Globus pallidus (tissue), 1 donor: ENCODE measurements at regions not wholly inside any gene's neighbourhood (a gene's known extent, or its start where the extent isn't known, plus 50 kb on each side); places are given as distances from the start of the nearest gene placed in this dataset.

ENCODE experiments used
- DNase-seq: peaks from one replicate; pipeline ENCODE4 v3.0.0-alpha.2; 2015; ENCODE audit warnings: low spot score

GRCh38 chr18:6650127-6650507, 79.4 kb upstream of the ARHGAP28 start:
- no peak for DNase-seq

DNA sequence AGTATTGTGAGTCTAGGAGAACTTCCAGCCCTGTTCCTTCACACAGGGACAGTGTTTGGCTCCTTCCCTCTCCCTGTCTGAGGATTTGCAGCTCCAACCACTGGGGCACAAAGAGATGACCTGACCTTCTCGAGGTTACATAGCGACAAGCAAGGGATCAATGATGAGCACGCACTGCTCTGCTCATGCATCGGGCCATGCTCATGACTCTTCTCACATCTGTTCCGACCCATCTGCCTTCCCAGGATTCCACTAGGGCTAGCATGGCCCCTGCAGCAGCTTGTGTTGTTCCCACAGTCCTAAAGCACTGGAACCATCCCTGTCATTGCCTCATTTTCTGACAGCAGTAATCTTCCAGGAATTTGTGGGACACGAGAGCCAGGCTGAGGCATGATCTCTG, 78.8 kb upstream of the ARHGAP28 start:
- DNase-seq: no peak

GRCh38 chr18:6652098-6652497, 77.4 kb upstream of the ARHGAP28 start:
- no peak for DNase-seq

- DNase-seq: no peak
These were observed 75.6 kb upstream of the ARHGAP28 start for GRCh38 chr18:6653880-6654279.

DNA sequence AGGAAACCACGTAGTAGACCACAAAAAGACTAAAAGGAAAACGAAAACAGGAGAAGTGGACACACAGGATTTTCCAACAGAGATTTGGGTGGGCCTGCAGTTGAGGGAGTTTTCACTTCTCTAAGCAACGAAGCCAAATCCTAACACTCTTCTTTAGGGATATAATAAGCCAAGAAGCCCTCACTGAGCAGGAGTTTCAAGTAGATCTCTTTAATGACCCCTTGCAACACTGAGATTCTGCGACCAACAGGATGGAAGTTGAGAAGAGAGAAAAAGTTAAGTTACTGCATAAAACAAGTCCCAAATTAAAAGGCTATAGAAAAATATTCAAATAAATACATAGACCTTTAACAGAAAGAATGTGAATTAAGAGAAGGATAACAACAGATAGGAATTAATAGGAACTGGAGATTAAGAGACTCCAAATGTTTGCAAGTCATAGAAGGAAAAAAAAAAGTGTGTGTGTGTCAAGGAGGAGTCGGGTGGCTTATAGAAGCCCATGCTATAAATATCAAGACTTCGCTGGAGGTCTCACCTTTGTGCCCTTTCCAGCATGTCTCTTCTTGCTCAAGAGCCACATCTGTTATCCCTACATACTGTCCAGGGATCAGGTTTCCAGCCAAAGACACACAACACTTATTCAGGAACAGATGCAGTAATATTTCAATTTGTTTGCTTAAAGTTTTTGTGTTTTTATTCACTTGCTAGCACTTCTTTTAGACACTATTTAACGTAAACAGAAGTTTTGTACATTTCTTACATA, 69.4 kb upstream of the ARHGAP28 start:
- DNase-seq: no peak

DNA sequence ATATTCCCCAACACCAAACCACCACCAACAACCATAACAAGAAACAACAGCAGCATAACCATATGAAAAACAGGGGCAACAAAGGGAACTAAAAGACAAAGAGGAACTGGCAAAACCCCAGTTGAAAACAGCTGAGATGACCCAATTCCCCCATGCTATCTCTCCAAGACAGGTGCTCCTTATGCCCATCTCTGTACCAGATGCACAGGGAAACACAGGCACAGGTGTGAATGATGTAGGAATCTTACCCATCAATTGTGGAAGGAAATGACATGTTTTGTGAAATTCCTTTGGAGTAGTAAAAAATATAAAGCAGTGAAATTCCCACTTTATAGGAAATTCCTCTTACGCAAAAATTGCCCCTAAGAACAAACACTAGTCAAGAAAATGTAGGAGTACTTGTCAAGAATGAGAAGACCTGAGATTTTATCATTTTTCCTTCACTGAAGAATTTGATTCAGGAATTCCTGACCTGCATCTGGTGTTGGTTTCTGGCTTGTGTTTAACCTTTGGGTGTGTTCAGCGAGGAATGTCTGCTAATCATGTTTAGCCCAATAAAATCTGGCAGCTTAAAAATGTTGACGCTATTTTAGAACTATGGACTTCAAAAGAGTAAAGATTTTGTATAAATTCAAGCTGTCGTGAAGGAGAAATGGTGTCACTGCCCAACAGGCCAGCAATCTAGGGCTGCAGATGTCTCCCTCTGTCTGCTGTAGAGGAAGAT, 67.7 kb upstream of the ARHGAP28 start:
- DNase-seq: no peak

GRCh38 chr18:6666012-6666685, 63.4 kb upstream of the ARHGAP28 start:
- no peak for DNase-seq

DNA sequence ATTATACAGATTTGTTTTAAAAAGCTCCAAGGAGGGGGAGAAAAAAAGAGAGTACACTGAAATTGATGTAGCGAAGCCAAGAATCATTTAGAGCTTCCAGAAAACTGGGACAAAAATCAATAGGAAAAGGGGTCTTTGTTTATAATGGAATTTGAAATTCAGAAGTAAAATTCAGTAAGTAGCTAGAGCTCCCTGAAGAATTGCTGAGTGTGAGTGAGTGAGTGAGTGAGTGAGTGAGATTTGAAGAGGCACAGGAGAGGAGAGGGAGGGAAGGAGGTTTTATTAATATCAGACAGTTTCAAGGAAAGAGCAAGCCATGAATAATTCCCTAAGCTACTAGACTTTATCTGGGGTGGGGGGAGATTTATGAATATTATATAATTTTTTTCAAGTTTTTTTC, 60.7 kb upstream of the ARHGAP28 start:
- no peak for DNase-seq

DNA sequence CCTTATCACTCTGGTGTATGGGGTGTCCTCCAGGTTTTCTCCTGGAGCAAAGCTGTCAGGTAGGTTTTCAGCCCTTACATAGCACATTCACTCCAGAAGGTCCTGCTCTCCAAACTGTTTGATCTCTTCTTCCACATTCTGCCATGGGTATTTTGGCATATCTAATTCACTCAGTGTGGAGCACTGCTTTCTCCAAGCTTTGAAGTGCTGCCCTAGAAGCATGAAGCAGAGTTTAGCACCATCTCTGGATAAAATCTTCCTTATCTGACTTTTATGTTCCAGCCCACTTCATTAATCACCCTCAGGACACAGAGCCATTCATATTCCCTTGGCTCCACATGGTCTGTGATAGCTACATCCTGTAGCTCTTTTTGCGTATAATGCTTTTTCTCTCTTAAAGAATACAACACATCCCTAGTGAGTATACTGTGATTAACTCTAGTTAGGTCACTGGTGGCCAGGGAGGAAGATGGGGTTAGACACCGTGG, 56.7 kb upstream of the ARHGAP28 start:
- no peak for DNase-seq

GRCh38 chr18:6677086-6677485, 52.4 kb upstream of the ARHGAP28 start:
- no peak for DNase-seq

DNA sequence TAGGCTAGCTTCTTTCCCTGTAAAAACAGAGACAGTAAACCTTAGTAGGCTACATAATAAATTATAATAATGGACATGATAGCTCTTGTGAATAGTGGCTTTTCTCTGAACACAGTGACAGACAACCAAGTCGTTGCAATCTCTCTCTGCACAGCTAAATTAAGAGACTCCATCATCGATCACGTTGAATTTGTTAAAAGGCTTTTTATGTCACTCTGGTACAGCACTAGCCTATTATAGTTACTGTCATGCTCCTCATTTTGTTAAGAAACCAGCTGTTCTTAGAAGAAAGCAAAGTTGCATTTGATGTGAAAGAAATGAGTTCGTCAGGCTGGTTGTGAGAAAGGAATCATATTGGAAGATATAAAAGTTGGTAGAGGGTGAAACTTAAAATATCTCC, 50.3 kb upstream of the ARHGAP28 start:
- no peak for DNase-seq
